ENCODE measurements at regions not wholly inside any gene's neighbourhood (a gene's known extent, or its start where the extent isn't known, plus 50 kb on each side); places are given as distances from the start of the nearest gene placed in this dataset.

DNA sequence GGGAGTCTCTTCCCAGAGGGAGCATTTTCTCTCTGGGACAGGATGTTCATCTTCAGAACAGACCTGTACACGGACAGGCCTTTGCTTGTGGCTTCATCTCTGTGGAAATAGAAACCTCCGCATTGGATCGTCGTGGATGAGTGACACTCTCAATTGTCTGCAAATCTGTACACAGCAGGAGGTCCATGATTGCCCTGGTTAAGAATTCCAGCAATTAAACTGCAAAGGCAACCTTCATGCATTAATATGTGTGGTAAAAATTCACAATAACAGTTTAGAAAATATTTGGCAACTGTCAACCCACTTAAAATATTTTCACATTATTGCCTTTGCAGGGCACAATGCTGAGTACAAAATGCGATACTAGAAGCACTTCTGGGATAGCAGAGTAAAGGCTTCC lies 149.8 kb upstream of the SFSWAP start:
- POLR2A ChIA-PET (ENCODE audit: unreplicated experiment) = no interaction called here
- Histone ChIP-seq H3K9ac (ENCODE audit: low read depth, low read length) (no peak overlapping the region), H2BK15ac (ENCODE audit: low read depth, low read length) (no peak overlapping the region), H3K9me3 (ENCODE audit: control insufficient read depth, insufficient read depth, low read length) (peaks cover 14% of the 10 kb centered on the region; the same call in 1 of the 2 replicates), H3K14ac (replicated peaks; ENCODE audit: low read depth, low read length) (no peak overlapping the region), H4K91ac (ENCODE audit: insufficient read depth, low read depth, low read length) (no peak overlapping the region), H3K27me3 (ENCODE audit: control insufficient read depth, insufficient read depth, low read length) (no peaks in the 10 kb centered on the region), H3K4me1 (ENCODE audit: control insufficient read depth, insufficient read depth, low read length) (no peaks in the 10 kb centered on the region), H2BK20ac (ENCODE audit: low read depth, low read length) (no peak overlapping the region), H2AFZ (replicated peaks; ENCODE audit: low read length, poor library complexity) (no peak overlapping the region), H4K8ac (ENCODE audit: low read depth in 2 of 2, low read length in 2 of 2) (no peak overlapping the region), H2AK9ac (replicated peaks; ENCODE audit: low read depth, low read length, poor library complexity) (no peak overlapping the region), H3K9me1 (ENCODE audit: insufficient read depth, low read length) (no peaks in the 10 kb centered on the region), H3K23ac (ENCODE audit: low read depth, low read length) (no peak overlapping the region), H2AK5ac (ENCODE audit: low read depth, low read length) (no peak overlapping the region), H3K27ac (ENCODE audit: insufficient read depth, low read length) (no peak overlapping the region), H3K36me3 (ENCODE audit: control insufficient read depth, insufficient read depth, low read length) (no peaks in the 10 kb centered on the region), H2BK120ac (ENCODE audit: low read depth, low read length) (no peak overlapping the region), H3K79me1 (ENCODE audit: low read depth in 1 of 2, low read length in 2 of 2) (no peaks in the 10 kb centered on the region), H3K4me2 (ENCODE audit: low read depth, low read length) (no peak overlapping the region), H3K56ac (ENCODE audit: extremely low read depth, insufficient read depth, low read length) (no peak overlapping the region), H4K20me1 (ENCODE audit: insufficient read depth, low read length) (no peaks in the 10 kb centered on the region), H3K4me3 (ENCODE audit: insufficient read depth, low read depth, low read length) (no peak overlapping the region), H3K18ac (ENCODE audit: low read depth, low read length) (no peak overlapping the region), H2BK5ac (ENCODE audit: low read depth, low read length, poor library complexity, severe bottlenecking) (no peak overlapping the region), H4K5ac (ENCODE audit: low read depth, low read length) (no peak overlapping the region), H3K4ac (ENCODE audit: low read depth, low read length) (no peak overlapping the region)
- no peak for ATAC-seq (ENCODE audit: low read depth)
- dilution Hi-C loops (cut with HindIII; ENCODE audit: low sequenced_read_pairs, unreplicated experiment) = no loop called here
- CTCF ChIA-PET = no interaction called here
- in situ Hi-C loops (cut with MboI; ENCODE audit: low sequenced_read_pairs) = no loop called here
- no TSS peak for BruUV-seq (replicated peaks)
- intact Hi-C loops (cut with micrococcal nuclease) = no loop called here
- WGBS, 2 experiments (ENCODE audit: extremely low coverage in 2 of 2, insufficient read length in 1 of 2) = no CpG with 5 or more reads among the region's 5 CpGs
- DNase-seq = no peak
- no peak for TF ChIP-seq MXI1 (IDR thresholded peaks at IDR 0.05; ENCODE audit: borderline replicate concordance, low read depth, low read length)
- TF ChIP-seq SMC3 (IDR thresholded peaks at IDR 0.05; ENCODE audit: low read depth, low read length) = no peak
- TF ChIP-seq MAZ (IDR thresholded peaks at IDR 0.05; ENCODE audit: borderline replicate concordance, low read depth, low read length) = no peak
- no peak for TF ChIP-seq BHLHE40 (IDR thresholded peaks at IDR 0.05; ENCODE audit: low read depth, low read length)
- TF ChIP-seq CHD1 (IDR thresholded peaks at IDR 0.05; ENCODE audit: low read depth, low read length) = no peak
- no peak for TF ChIP-seq RFX5 (IDR thresholded peaks at IDR 0.05; ENCODE audit: low read depth, low read length)
- TF ChIP-seq RAD21 (IDR thresholded peaks at IDR 0.05; ENCODE audit: low read length) = no peak
- TF ChIP-seq, protein P1, sequence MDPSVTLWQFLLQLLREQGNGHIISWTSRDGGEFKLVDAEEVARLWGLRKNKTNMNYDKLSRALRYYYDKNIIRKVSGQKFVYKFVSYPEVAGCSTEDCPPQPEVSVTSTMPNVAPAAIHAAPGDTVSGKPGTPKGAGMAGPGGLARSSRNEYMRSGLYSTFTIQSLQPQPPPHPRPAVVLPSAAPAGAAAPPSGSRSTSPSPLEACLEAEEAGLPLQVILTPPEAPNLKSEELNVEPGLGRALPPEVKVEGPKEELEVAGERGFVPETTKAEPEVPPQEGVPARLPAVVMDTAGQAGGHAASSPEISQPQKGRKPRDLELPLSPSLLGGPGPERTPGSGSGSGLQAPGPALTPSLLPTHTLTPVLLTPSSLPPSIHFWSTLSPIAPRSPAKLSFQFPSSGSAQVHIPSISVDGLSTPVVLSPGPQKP (IDR thresholded peaks at IDR 0.05; ENCODE audit: borderline replicate concordance, low read depth, low read length) = no peak
- TF ChIP-seq MAFK (IDR thresholded peaks at IDR 0.05; ENCODE audit: low read depth, low read length) = no peak
- TF ChIP-seq FOS (IDR thresholded peaks at IDR 0.05; ENCODE audit: low read depth, low read length) = no peak
- TF ChIP-seq, protein P2, sequence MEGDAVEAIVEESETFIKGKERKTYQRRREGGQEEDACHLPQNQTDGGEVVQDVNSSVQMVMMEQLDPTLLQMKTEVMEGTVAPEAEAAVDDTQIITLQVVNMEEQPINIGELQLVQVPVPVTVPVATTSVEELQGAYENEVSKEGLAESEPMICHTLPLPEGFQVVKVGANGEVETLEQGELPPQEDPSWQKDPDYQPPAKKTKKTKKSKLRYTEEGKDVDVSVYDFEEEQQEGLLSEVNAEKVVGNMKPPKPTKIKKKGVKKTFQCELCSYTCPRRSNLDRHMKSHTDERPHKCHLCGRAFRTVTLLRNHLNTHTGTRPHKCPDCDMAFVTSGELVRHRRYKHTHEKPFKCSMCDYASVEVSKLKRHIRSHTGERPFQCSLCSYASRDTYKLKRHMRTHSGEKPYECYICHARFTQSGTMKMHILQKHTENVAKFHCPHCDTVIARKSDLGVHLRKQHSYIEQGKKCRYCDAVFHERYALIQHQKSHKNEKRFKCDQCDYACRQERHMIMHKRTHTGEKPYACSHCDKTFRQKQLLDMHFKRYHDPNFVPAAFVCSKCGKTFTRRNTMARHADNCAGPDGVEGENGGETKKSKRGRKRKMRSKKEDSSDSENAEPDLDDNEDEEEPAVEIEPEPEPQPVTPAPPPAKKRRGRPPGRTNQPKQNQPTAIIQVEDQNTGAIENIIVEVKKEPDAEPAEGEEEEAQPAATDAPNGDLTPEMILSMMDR (conservative IDR thresholded peaks at IDR 0.05; ENCODE audit: low read depth, low read length) = no peak
- TF ChIP-seq POLR2A (IDR thresholded peaks at IDR 0.05; ENCODE audit: low read depth, low read length) = no peak

All from IMR-90 (cell line).